Epidermal melanocyte (primary cell): ENCODE measurements at regions not wholly inside any gene's neighbourhood (a gene's known extent, or its start where the extent isn't known, plus 50 kb on each side); places are given as distances from the start of the nearest gene placed in this dataset.

Experiments
- DNase-seq: peaks from one replicate; pipeline ENCODE4 v3.0.0; 2011; ENCODE audit warnings: low spot score; ENCODE audit not compliant: insufficient read length

DNA sequence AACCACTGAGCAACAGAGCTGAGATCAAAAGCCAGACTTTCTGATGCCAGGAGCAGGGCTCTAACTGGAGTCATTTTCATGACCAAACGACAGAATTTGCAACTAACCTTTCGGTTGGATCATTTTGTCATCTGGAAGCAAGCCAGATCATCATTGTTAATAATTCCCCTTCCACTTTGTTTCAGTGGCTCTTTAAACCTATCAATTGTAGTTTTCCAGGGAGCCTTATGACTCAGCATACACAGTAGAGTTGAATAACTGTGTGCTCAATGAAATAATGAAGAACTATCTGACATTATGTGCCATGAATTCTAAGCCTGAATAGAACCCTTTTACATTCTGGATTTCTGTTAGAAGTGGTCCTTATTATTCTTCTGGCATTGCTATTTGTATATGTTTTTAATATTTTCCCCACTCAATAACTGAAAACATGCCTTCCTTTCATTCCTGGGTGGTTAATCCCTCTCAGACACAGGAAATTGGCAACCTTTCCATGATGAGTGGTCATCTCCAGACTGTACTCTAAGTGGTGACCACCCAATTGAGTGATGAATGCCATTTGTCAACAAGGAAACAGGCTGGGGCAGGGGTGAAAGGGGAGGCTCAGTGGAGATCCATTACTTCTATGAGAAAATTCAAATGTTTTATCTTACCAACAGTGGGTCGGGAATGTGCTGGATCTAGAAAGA is 431.8 kb downstream of the BCOR start:
- no peak for DNase-seq

- no peak for DNase-seq
Measured at GRCh38 chrX:39667191-39667590, 430.6 kb downstream of the BCOR start.

DNA sequence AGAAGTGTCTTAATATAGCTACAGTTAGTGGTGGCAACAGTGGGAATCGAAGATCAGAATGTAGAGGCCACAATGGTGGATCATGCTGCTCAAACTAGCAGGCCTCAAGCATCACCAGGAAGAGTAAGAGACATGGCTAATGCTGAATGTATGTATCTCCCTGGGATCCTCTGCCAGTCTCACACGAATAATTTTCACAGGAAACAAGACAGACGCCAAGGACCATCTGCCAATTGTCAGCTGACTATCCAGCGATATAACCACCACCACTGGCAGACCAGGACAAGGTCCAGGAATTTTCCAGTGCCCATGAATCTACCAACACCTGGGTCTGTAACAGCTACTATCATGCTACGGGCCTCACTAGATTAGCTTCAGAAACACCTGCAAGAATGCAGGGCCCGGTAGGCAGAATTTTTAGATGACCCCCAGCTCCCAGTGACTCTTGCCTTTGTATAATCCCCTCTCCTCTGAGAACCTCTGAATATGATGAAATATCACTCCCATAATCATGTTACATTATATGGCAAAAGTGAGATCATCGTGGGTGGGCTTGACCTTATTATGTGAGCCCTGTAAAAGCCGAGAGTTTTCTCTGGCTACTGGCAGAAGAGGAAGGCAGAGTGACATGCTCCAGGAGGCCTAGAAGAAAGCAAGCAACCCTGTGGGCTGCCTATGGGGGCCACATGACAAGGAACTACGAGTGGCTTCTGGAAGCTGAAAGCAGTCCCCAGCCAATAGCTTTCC is 429.8 kb downstream of the BCOR start:
- DNase-seq, result no peak

GRCh38 chrX:39669668-39670067 is 428.1 kb downstream of the BCOR start:
- DNase-seq, result no peak

DNA sequence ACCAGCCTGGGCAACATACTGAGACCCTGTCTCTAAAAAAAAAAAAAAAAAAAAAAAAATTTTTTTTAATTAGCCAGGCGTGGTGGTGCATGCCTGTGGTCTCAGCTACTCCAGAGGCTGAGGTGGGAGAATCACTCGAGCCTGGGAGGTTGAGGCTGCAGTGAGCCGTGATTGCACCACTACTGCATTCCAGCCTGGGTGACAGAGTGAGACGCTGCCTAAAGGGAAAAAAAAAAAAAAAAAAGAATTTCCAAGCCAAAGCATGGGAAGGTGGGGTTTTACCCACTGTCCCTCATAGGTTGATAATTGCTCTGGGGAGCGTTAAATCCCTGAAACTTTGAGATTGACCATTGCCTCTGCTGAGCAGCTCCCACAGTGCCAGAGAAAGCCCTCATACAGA is 427.5 kb downstream of the BCOR start:
- DNase-seq, result no peak

- no peak for DNase-seq
Measured at GRCh38 chrX:39672405-39672804, 425.4 kb downstream of the BCOR start.

DNA sequence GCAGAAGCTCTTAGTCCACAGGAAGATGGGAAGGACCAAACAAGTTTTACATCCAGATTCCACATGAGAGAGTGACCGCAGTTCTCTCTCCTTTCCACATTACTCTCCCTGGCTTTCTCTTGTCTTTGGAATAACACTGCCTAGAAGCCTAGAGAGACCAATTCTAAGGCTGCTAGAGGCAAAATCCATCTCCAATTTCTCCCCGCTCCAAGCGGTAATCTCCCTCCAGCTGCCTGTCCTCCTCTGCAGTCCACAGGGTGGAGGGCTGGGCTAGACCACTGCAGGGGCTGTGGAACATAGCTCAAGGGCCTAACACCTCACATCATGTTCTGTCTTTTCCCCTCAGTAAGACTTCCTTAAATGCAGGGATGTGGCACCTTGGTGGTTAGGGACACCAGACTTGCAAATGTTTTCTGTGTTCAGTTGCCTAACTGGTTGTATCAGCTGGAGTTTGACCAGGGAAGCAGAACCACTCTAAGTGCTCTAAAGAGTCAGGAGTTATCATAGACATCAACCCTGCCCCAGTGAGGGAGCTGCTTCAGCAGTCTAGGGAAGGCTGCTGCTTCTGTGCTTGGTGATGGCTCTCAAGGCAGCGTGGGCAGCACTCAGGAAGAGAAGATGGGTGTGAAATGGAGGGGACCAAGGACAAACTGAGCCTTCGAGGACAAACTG is 423.1 kb downstream of the BCOR start:
- DNase-seq, result no peak

DNA sequence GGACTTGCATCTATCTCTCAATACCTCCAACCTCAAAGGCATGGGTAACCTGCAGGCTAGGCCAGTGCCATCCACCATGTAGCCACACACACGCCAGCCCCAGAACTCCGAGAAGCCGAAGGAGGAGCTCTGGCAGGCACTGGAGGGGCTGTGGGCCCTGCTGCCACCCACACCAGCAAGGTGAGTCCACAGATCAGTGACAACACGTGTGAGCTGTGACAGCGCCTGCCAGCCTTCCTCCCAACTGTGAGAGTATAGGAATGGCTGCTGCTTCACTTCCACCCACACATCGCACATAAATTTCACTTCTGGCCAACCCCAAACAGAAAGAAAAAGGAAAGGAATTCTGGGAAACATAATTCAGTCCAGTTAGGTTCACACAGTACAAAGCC is 422.6 kb downstream of the BCOR start:
- DNase-seq, result no peak

GRCh38 chrX:39675619-39676018 is 422.1 kb downstream of the BCOR start:
- no peak for DNase-seq

DNA sequence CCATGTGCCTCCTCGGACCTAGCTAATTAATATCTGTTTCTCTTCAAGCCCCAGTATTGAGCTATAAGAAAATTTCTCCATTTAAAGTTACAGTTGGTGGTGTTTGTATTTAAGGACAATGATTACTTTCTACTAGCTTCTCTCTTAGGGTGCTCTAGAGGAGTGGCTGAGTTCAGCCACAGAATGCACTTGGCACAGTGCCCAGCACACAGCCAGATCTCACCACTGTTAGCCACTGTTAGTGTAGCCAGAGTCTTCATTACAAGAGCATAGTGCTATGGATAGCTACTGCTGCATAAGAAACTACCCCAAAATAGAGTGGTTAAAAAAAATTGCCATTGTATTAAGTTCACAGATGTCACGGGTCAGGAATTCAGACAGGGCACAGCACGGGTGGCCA is 421.3 kb downstream of the BCOR start:
- no peak for DNase-seq

DNA sequence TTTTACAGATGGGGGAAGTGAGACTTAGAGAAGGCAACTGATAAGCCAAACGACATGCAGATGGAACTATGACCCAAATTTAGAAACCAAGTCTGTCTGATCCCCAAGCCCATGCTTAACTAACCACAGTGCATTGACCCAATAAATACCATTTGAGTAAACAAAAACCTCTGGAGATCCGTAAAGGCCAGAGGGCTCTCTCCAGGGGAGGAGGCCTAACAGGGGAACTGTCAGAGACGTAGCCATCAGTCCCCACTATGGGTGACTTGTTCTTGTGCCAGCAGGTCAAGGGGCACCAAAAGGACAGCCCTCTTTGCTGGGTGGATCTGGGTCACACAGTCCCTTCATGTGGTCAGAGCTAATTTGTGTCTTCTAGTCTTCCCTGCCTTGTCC is 420.2 kb downstream of the BCOR start:
- no peak for DNase-seq

- DNase-seq, result no peak
Measured at GRCh38 chrX:39677978-39678791, 419.6 kb downstream of the BCOR start.

DNA sequence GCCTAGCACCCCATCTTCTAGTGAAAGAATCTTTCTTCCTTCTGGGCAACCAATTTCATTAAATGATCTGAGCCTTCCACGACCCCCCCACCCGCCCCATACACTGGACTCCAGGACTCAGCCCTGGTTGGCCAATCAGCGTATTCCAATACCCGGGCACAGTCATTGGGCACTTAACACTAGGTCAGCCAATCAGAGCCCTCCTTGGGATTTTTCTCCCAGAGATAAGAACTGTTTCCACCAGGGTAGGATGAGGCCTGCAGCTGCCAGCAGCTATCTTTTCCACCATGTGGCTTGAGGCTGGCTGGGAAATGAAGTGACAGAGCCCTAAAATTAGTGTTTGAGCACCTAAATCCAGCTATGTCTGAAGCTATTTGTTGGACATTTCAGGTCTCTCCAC is 418.8 kb downstream of the BCOR start:
- DNase-seq, result no peak

DNA sequence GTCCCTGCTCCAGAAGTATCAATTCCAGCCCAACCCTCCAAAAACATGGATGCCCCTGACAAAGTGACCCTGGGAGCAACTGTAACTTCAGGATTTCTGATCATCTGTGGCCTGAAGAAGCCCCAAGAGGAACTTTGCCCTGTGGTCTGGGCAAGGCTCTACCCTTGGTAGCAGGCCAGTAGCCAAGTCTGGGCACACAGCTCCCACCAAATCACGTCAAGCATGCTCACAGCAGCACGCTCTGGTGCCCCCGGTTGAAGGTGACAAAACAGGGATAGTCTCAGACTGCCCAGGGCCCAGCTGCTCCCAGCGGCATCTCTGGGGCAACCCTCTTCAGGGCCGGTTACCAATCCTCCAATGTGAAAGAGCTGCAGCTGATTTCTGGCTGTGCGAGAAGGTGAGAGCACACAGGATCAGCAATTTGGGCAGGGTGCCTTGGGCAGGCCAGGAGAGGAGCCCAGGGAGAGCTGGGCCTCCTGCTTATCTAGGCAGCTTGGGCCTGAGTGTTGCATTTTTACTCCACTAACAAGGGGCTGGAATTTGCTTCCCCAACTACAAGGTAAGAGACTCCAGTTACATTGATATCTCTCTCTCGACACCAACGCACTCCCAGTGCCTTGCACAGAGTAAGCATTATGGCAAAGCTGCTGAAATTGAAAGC is 418.1 kb downstream of the BCOR start:
- no peak for DNase-seq

DNA sequence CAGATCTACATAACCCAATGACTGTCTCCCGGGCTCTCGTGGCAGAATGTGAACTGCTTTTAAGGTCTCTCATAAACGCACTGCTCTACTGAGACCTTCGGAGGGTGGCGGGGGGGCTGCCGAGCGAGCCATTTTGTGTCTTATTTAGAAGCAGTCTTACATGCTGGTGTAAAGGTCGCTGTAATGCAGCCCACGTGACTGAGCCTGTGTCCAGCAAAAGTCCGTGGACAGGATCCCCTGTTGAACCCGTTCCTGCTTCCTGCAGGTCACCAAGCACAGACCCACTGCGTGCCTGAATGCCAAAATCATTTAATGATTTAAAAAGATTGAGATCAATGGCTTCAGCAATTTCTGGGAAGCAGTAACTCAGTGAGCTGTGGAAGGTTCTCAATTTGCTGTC is 415.9 kb downstream of the BCOR start:
- DNase-seq, result no peak

DNA sequence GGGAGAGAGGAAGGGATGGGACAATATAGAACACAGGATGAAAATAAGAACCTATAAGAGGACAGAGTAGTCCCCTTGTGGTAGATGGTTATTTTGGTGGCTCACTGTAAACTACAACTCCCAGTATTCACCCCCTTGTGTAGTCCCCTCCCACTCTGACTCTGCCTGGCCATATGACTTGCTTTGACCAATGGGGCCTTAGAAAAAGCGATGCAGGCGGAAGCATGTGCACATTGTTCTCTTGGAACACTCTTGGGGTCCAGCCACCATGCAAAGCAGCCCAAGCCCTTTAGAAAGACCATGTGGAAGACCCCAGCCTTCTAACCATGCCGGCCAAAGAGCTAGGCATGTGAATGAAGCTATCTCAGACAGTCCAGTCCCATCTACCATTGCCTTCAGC is 415.0 kb downstream of the BCOR start:
- DNase-seq, result no peak

GRCh38 chrX:39688219-39688575 is 409.6 kb downstream of the BCOR start:
- DNase-seq, result no peak

DNA sequence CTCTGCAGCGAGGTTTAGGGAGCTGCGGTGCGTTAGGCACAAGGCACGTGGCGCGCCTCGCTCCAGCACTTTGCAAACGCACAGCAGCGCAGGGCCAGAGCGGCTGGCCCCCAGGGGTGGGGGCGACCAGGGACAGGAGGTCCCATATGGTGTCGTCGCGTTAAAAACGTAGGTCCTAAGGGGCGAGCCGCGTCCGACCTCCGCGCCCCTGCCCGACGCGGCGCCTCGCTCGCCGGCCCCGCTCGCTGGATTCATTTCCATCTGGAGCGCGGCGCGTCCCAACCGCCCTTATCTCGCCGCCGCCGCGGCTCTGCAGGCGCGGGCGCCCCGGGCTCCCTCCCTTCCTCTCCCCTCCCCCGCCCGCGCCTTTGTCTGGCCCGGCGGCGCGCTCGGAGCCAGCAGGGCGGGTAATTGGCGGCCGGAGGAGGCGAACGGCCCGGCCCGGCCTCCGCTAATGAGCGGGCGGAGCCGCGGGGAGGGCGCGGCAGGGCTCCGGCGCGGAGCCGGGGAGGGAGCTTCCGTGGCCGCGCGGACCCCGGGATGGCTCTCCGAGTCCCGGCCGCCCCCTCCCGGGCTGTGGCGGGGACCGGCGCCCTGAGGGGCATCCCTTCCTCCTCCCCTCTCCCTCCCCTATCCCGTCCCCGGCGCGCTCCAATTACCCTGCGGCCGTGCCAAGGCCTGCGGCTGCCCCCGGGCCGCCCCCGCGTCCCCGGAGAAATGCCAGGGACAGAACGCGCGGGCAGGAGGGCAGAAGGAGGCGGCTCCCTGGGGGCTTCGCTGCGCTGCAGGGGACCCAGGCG is 409.0 kb downstream of the BCOR start:
- peak; percentile 27 for DNase-seq

DNA sequence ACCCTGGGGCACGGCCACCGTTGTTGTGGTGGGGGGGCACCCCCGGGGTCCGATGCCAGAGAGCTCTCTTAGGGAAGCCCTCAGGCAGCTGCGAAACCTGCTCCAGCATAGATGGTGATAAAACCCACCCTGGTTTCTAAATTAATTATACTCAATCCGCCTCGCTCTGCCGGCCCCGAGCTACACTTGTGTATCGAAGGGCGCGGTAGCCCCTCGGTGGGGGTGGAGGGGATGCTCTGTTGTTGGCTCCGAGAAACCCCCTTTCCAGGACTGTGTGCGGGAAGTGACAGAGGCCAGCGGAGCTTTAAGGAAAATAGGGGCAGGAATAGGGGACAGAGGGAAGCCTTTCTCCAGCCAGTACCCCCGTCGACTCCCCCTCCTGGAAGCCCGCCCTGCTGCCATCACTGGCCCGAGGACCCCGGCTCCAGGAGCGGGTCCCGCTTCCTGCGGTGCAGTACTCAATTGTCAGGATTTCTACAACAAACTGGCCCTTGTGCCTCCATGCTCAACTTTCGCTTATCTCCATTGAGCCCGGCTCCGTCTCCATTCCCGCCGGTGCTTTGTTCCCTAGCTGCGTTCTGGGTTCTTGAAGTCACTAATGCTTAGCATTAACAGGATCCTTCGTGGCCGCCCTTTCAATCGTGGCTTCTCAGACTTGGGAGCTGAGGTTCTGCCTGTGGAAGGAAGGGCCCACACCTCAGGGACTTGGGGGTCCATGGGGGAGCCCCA is 408.2 kb downstream of the BCOR start:
- DNase-seq, result no peak
